Mesendoderm (in vitro differentiated cells): ENCODE measurements at regions not wholly inside any gene's neighbourhood (a gene's known extent, or its start where the extent isn't known, plus 50 kb on each side); places are given as distances from the start of the nearest gene placed in this dataset.

Experiments
- DNase-seq: peaks from one replicate; pipeline ENCODE4 v3.0.0; 2013
- H2AK5ac ChIP-seq: 2 replicates; pipeline ENCODE4 v1.6.1; 2013; ENCODE audit warnings: low read length, inconsistent platforms
- H2BK120ac ChIP-seq: 2 replicates; pipeline ENCODE4 v1.6.1; 2013; ENCODE audit warnings: low read depth, mild to moderate bottlenecking, low read length, moderate library complexity, mixed read lengths
- H2BK15ac ChIP-seq: replicated peaks from 2 replicates; pipeline ENCODE4 v1.6.1; 2013; ENCODE audit warnings: low read depth, mild to moderate bottlenecking, moderate library complexity
- H2BK5ac ChIP-seq: 2 replicates; pipeline ENCODE4 v1.6.1; 2013; ENCODE audit warnings: low read length, inconsistent platforms
- H3K18ac ChIP-seq: 2 replicates; pipeline ENCODE4 v1.6.1; 2013; ENCODE audit warnings: mild to moderate bottlenecking, low read length, mixed read lengths
- H3K23ac ChIP-seq: one replicate; pipeline ENCODE4 v1.6.1; 2013; ENCODE audit warnings: low read length
- H3K27ac ChIP-seq: 2 replicates; pipeline ENCODE4 v1.5.1; 2013; ENCODE audit warnings: low read depth, mild to moderate bottlenecking, inconsistent platforms, low read length, moderate library complexity
- H3K27me3 ChIP-seq: 2 replicates; pipeline ENCODE4 v1.6.1; 2013; ENCODE audit warnings: low read length, control low read depth, mild to moderate bottlenecking, inconsistent platforms; ENCODE audit not compliant: insufficient read depth, poor library complexity
- H3K36me3 ChIP-seq: 2 replicates; pipeline ENCODE4 v1.6.1; 2013; ENCODE audit warnings: low read length, inconsistent platforms; ENCODE audit not compliant: control insufficient read depth, insufficient read depth
- H3K4ac ChIP-seq: one replicate; pipeline ENCODE4 v1.6.1; 2013; ENCODE audit warnings: low read depth, mild to moderate bottlenecking, low read length, moderate library complexity
- H3K4me1 ChIP-seq: 2 replicates; pipeline ENCODE4 v1.6.1; 2013; ENCODE audit warnings: low read depth, low read length, inconsistent platforms; ENCODE audit not compliant: control insufficient read depth
- H3K4me2 ChIP-seq: 2 replicates; pipeline ENCODE4 v1.6.1; 2013; ENCODE audit warnings: low read length
- H3K4me3 ChIP-seq: 2 replicates; pipeline ENCODE4 v1.5.1; 2013; ENCODE audit warnings: mild to moderate bottlenecking, low read length
- H3K56ac ChIP-seq: one replicate; pipeline ENCODE4 v1.6.1; 2013; ENCODE audit warnings: low read length
- H3K79me1 ChIP-seq: 2 replicates; pipeline ENCODE4 v1.6.1; 2013; ENCODE audit warnings: low read length, inconsistent platforms
- H3K79me2 ChIP-seq: 2 replicates; pipeline ENCODE4 v1.6.1; 2013; ENCODE audit warnings: mild to moderate bottlenecking, low read length; ENCODE audit not compliant: control insufficient read depth, insufficient read depth
- H3K9ac ChIP-seq: 2 replicates; pipeline ENCODE4 v1.6.1; 2013; ENCODE audit warnings: low read length, inconsistent platforms
- H4K5ac ChIP-seq: one replicate; pipeline ENCODE4 v1.6.1; 2013; ENCODE audit warnings: low read length
- H4K8ac ChIP-seq: one replicate; pipeline ENCODE4 v1.6.1; 2013; ENCODE audit warnings: low read depth, mild to moderate bottlenecking, control low read depth, low read length, moderate library complexity
- WGBS: extraction: QIAGEN DNeasy Blood & Tissue Kit; methylation state at CpG from one replicate; pipeline ENCODE4 v1.1.7; 2013; ENCODE audit warnings: low lambda C conversion rate, missing lambda C conversion rate; ENCODE audit not compliant: insufficient coverage; ENCODE audit errors: extremely low coverage; 5-methylcytosine and 5-hydroxymethylcytosine counted together

DNA sequence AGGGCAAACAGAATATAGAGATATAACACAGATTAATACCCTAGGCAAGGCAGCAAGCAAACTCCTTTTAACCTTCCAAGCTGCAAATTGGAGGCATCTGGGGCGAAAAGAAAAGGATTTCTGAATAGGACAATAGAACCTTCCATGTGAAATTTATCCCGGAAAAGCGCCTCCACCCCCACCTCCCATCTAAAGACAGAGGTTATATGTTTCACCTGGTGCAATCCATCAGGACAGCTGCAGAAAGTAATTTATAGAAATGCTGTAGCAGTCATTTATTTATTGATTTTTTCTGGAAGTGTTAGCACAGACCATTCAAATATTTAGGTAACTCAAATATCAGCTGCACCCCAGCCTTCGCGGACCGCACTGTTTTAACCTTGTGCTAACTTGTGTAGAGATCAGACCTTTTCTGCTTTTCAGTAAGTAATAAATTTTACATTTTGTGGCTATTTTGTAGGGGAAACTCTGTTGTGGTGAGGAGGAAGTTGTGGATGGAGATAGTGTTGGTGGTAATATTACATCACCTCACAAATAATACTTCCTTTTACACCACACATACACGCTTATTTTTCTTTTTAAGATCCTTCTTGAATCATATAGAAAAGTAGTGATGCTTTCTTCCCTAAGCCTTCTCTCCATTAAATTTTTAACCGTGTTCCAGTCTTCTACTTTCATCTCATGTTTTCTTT, 919.3 kb upstream of the CDH2 start:
- Histone ChIP-seq H2BK5ac (no peak overlapping the region), H3K79me1 (no peaks in the 10 kb centered on the region), H3K9ac (no peak overlapping the region), H3K27me3 (no peaks in the 10 kb centered on the region), H2BK15ac (no peak overlapping the region), H3K56ac (no peak overlapping the region), H3K4me1 (no peaks in the 10 kb centered on the region), H3K4me2 (no peak overlapping the region), H4K5ac (no peak overlapping the region), H2AK5ac (no peak overlapping the region), H2BK120ac (no peak overlapping the region), H3K18ac (no peak overlapping the region), H3K36me3 (no peaks in the 10 kb centered on the region), H3K23ac (no peak overlapping the region), H3K4me3 (no peak overlapping the region), H4K8ac (no peak overlapping the region), H3K27ac (no peak overlapping the region), H3K79me2 (no peaks in the 10 kb centered on the region), H3K4ac (no peak overlapping the region)
- DNase-seq = no peak
- WGBS = no CpG with 5 or more reads among the region's 8 CpGs

DNA sequence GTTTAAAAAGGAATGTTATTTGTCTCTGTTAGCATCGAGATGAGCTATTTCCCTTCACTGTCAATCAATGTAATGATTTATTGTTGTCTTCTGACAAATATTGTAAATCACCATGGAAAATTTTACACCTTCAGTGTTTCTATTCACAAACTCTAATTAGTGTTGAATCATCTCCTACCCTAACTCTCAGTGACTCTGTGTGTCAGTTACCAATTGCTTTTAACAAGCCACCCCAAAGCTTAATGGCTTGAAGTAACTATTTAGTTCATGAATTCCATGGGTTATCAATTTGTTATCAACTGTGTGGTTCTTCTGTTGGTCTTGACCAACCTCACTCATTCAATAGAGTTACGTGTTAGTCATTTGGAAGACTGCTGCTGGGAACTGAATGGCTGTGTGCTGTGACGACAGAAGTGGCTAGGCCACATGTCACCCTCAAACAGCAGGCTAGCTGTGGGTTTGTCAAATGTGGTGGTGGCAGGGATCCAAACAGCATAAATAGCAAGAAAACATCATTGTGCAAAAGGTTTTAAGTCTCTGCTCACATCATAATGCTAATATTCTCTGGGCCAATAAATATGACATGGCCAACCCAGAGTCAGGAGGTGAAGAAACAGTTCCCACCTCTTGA, 910.8 kb upstream of the CDH2 start:
- Histone ChIP-seq H3K18ac (no peak overlapping the region), H3K27ac (no peak overlapping the region), H4K5ac (no peak overlapping the region), H4K8ac (no peak overlapping the region), H3K4ac (no peak overlapping the region), H2BK120ac (no peak overlapping the region), H2BK5ac (no peak overlapping the region), H3K56ac (no peak overlapping the region), H3K4me3 (no peak overlapping the region), H3K4me2 (no peak overlapping the region), H3K79me1 (no peaks in the 10 kb centered on the region), H3K36me3 (no peaks in the 10 kb centered on the region), H3K79me2 (no peaks in the 10 kb centered on the region), H3K23ac (no peak overlapping the region), H2BK15ac (no peak overlapping the region), H3K9ac (no peak overlapping the region), H3K4me1 (no peaks in the 10 kb centered on the region), H2AK5ac (no peak overlapping the region), H3K27me3 (no peaks in the 10 kb centered on the region)
- no CpG with 5 or more reads among the region's 3 CpGs for WGBS
- no peak for DNase-seq

DNA sequence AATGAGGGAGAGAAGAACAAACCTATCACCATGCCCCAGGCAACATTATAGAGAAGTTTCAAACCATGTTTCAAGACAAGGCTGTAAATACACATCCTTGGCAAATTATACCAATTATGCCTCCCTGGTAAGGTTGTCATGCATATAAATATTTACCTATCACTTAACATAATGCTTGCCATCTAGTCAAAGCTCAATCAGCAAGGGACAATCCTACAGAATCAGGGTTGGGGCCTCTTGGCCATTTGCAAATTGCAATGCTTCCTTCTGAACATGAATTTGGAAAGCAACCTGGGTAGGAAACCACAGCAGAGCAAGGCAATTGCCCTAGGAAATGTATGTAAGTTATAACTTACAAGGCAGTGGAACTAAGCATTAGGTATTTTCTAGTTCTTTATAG, 907.2 kb upstream of the CDH2 start:
- H3K79me2 ChIP-seq = no peaks in the 10 kb centered on the region
- no peaks in the 10 kb centered on the region for H3K27me3 ChIP-seq
- no peak for DNase-seq
- no peak overlapping the region for H3K56ac ChIP-seq
- no peak overlapping the region for H4K8ac ChIP-seq
- H3K9ac ChIP-seq = no peak overlapping the region
- H4K5ac ChIP-seq = no peak overlapping the region
- H2BK120ac ChIP-seq = no peak overlapping the region
- H3K79me1 ChIP-seq = no peaks in the 10 kb centered on the region
- no peak overlapping the region for H3K27ac ChIP-seq
- H2BK15ac ChIP-seq = no peak overlapping the region
- no peaks in the 10 kb centered on the region for H3K36me3 ChIP-seq
- H2BK5ac ChIP-seq = no peak overlapping the region
- no peak overlapping the region for H3K4me3 ChIP-seq
- no peak overlapping the region for H3K4me2 ChIP-seq
- no peak overlapping the region for H3K18ac ChIP-seq
- H2AK5ac ChIP-seq = no peak overlapping the region
- no peak overlapping the region for H3K4ac ChIP-seq
- H3K4me1 ChIP-seq = no peaks in the 10 kb centered on the region
- H3K23ac ChIP-seq = no peak overlapping the region

DNA sequence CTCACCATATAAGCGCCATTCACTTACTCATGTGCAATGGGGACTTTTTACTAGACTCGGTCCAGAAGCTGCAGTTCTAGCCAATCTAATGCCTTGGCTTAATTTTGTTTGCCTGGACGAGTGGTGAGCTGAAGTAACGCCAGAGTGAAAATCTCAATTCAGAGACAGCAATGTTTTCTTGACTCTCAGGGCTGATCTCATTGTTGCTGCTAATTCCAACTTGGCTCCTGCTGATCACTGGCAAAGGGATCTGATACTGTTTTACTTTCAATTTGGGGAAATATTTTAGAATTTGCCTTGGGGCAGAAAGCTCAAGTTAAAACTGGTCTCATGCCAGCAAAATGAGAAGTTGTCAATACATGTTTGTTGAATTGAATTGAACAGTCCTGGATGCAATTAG, 906.6 kb upstream of the CDH2 start:
- Histone ChIP-seq H3K4me1 (no peaks in the 10 kb centered on the region), H2BK15ac (no peak overlapping the region), H3K4me2 (no peak overlapping the region), H3K9ac (no peak overlapping the region), H3K27me3 (no peaks in the 10 kb centered on the region), H2BK120ac (no peak overlapping the region), H3K4ac (no peak overlapping the region), H3K79me1 (no peaks in the 10 kb centered on the region), H2AK5ac (no peak overlapping the region), H4K8ac (no peak overlapping the region), H3K18ac (no peak overlapping the region), H2BK5ac (no peak overlapping the region), H3K23ac (no peak overlapping the region), H3K79me2 (no peaks in the 10 kb centered on the region), H3K4me3 (no peak overlapping the region), H3K27ac (no peak overlapping the region), H4K5ac (no peak overlapping the region), H3K56ac (no peak overlapping the region), H3K36me3 (no peaks in the 10 kb centered on the region)
- DNase-seq = peak; percentile 45
- no CpG with 5 or more reads among the region's 4 CpGs for WGBS

DNA sequence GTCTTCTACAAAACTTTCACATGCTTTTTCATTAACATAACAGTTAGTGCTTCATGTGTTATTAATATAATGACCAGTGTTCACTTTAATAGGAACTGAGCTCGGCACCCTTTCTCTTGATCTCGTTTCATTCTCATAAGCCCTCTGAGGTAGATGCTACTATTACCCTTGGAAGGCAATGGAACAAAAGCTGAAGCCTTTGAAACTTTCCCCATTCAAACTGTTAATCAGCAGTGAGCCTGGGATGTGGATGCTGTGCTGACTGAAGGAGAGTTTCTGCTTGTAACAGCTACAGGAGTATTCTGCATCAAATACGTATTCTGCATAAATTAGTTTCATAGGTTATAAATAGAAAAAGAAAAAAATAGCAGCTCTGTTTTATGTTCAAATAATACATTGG, 904.0 kb upstream of the CDH2 start:
- Histone ChIP-seq H3K4me2 (no peak overlapping the region), H3K79me2 (no peaks in the 10 kb centered on the region), H3K27me3 (no peaks in the 10 kb centered on the region), H4K8ac (no peak overlapping the region), H3K4ac (no peak overlapping the region), H3K56ac (no peak overlapping the region), H3K23ac (no peak overlapping the region), H3K27ac (no peak overlapping the region), H2BK5ac (no peak overlapping the region), H2BK120ac (no peak overlapping the region), H3K79me1 (no peaks in the 10 kb centered on the region), H3K4me1 (peaks cover 1% of the 10 kb centered on the region), H3K18ac (no peak overlapping the region), H3K4me3 (no peak overlapping the region), H3K9ac (no peak overlapping the region), H3K36me3 (no peaks in the 10 kb centered on the region), H2BK15ac (no peak overlapping the region), H4K5ac (no peak overlapping the region), H2AK5ac (no peak overlapping the region)
- no peak for DNase-seq
- no CpG with 5 or more reads among the region's 3 CpGs for WGBS

DNA sequence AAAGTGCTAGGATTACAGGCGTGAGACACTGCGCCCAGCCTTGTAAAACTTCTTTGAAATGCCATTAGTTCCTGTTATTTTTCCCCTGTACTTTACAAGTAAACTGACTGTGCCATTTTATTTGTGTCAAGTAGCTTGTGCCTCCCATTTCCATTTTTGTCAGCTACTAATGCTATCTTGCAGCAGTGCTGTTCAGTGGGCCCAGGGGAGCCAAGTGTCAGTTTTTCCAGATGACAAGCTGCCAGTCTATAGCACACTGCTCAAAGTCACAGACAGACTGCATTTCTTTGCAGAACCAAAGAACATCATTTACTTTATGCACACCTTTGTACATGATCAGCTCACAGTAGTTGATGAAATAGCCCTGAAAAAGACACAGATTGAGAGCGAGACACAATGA, 901.3 kb upstream of the CDH2 start:
- no peak overlapping the region for H4K8ac ChIP-seq
- H2BK5ac ChIP-seq = no peak overlapping the region
- no peak overlapping the region for H3K27ac ChIP-seq
- H2BK15ac ChIP-seq = no peak overlapping the region
- H3K56ac ChIP-seq = no peak overlapping the region
- H3K9ac ChIP-seq = no peak overlapping the region
- H3K23ac ChIP-seq = no peak overlapping the region
- H3K79me1 ChIP-seq = no peaks in the 10 kb centered on the region
- H4K5ac ChIP-seq = no peak overlapping the region
- H3K4me3 ChIP-seq = no peak overlapping the region
- H3K18ac ChIP-seq = no peak overlapping the region
- no peak overlapping the region for H3K4me2 ChIP-seq
- no peak for DNase-seq
- WGBS = no CpG with 5 or more reads among the region's 3 CpGs
- H3K4me1 ChIP-seq = peaks cover 1% of the 10 kb centered on the region
- no peak overlapping the region for H2BK120ac ChIP-seq
- no peak overlapping the region for H2AK5ac ChIP-seq
- no peak overlapping the region for H3K4ac ChIP-seq
- no peaks in the 10 kb centered on the region for H3K27me3 ChIP-seq
- no peaks in the 10 kb centered on the region for H3K79me2 ChIP-seq
- no peaks in the 10 kb centered on the region for H3K36me3 ChIP-seq
